GM12878 (cell line): ENCODE measurements at regions not wholly inside any gene's neighbourhood (a gene's known extent, or its start where the extent isn't known, plus 50 kb on each side); places are given as distances from the start of the nearest gene placed in this dataset.

Experiments
- ATAC-seq: fragments of 200-7000 bp; cut with Tn5 transposase; 3 replicates; pipeline ENCODE4 v1.9.1; 2020; ENCODE audit warnings: mild to moderate bottlenecking, moderate library complexity
- BruUV-seq: library from RNA; stranded (reverse); fragments of 400-500 nt; replicated peaks from 2 replicates; lab custom pipeline; 2021; lab: Mats Ljungman, UMichigan
- CTCF ChIA-PET: fragments of 300-600 bp; sonication (Branson Sonifier 250); formaldehyde crosslinking; extraction: SDS; loops from one replicate; lab custom pipeline; 2021; ENCODE audit warnings: inconsistent platforms; lab: Yijun Ruan, JAX
- POLR2A ChIA-PET: fragments of 350-600 bp; formaldehyde crosslinking; extraction: SDS; loops from one replicate; lab custom pipeline; 2021; ENCODE audit warnings: inconsistent platforms; lab: Charles Lee
- RAD21 ChIA-PET: fragments of 300-600 bp; sonication (Branson Sonifier 250); formaldehyde crosslinking; loops from one replicate; lab custom pipeline; 2023; ENCODE audit warnings: antibody characterized with exemption; ENCODE audit not compliant: unreplicated experiment; lab: Charles Lee
- SMC1A ChIA-PET: fragments of 300-600 bp; sonication (Branson Sonifier 250); formaldehyde crosslinking; loops from one replicate; lab custom pipeline; 2023; ENCODE audit not compliant: unreplicated experiment, uncharacterized antibody; lab: Charles Lee
- DNase-seq: peaks from one replicate; pipeline ENCODE4 v3.0.0-alpha.2; 2011; ENCODE audit warnings: low read depth, low spot score
- FAIRE-seq: peaks from 3 replicates; lab custom pipeline; 2011; peaks lifted over from hg19 to GRCh38; lab: Jason Lieb, UNC
- H2AFZ ChIP-seq: 2 replicates; pipeline ENCODE4 v1.6.0; 2011; ENCODE audit warnings: low read depth, low read length, control low read depth; ENCODE audit not compliant: control insufficient read depth
- H3K27ac ChIP-seq: 2 replicates; pipeline ENCODE4 v1.5.1; 2011; ENCODE audit warnings: control low read depth; ENCODE audit not compliant: control insufficient read depth, insufficient read depth
- H3K27me3 ChIP-seq, 2 experiments: replicated peaks in 1 of 2; 2 replicates each; pipeline versions ENCODE4 v1.6.0 to v1.6.1; 2011; ENCODE audit warnings: low read length in 1 of 2; ENCODE audit not compliant: control insufficient read depth in 2 of 2, insufficient read depth in 2 of 2
- H3K36me3 ChIP-seq, 2 experiments: 2 replicates each; pipeline ENCODE4 v1.5.1; 2011; ENCODE audit warnings: low read length in 1 of 2; ENCODE audit not compliant: control insufficient read depth in 2 of 2, insufficient read depth in 2 of 2
- H3K4me1 ChIP-seq: 2 replicates; pipeline ENCODE4 v1.6.1; 2011; ENCODE audit warnings: mild to moderate bottlenecking, low read length, moderate library complexity, mixed read lengths; ENCODE audit not compliant: control insufficient read depth, insufficient read depth
- H3K4me2 ChIP-seq: 2 replicates; pipeline ENCODE4 v1.6.0; 2011; ENCODE audit warnings: control low read depth; ENCODE audit not compliant: control insufficient read depth, insufficient read depth
- H3K4me3 ChIP-seq: fragments of 200-600 bp; sonication (generic); 2 replicates; pipeline ENCODE4 v1.5.1; 2016
- H3K79me2 ChIP-seq: 2 replicates; pipeline ENCODE4 v1.6.0; 2011; ENCODE audit warnings: low read length; ENCODE audit not compliant: control insufficient read depth, insufficient read depth
- H3K9ac ChIP-seq: 2 replicates; pipeline ENCODE4 v1.8.0; 2011; ENCODE audit warnings: low read length, control low read depth, mixed read lengths; ENCODE audit not compliant: control insufficient read depth, insufficient read depth
- H3K9me3 ChIP-seq: replicated peaks from 3 replicates; pipeline ENCODE4 v1.5.1; 2011; ENCODE audit warnings: mild to moderate bottlenecking, low read length; ENCODE audit not compliant: control insufficient read depth, insufficient read depth
- H4K20me1 ChIP-seq: 2 replicates; pipeline ENCODE4 v1.6.0; 2011; ENCODE audit not compliant: control insufficient read depth, insufficient read depth
- CHD2 ChIP-seq: IDR thresholded peaks from 2 replicates; pipeline ENCODE4 v1.6.1; 2011; ENCODE audit warnings: low read depth, low read length, improper control_type of control experiment, borderline replicate concordance
- CREM ChIP-seq: IDR thresholded peaks from 2 replicates; pipeline ENCODE4 v1.6.1; 2014; ENCODE audit warnings: antibody characterized with exemption, low read depth
- FOS ChIP-seq: IDR thresholded peaks from 3 replicates; pipeline ENCODE4 v1.6.1; 2011; ENCODE audit warnings: borderline replicate concordance; ENCODE audit not compliant: insufficient read length; ENCODE audit errors: extremely low read depth
- FOXM1 ChIP-seq: IDR thresholded peaks from 2 replicates; pipeline ENCODE4 v1.6.1; 2012; ENCODE audit warnings: low read depth, mild to moderate bottlenecking, inconsistent platforms, low read length, moderate library complexity
- GABPA ChIP-seq: IDR thresholded peaks from 2 replicates; pipeline ENCODE4 v1.6.1; 2014; ENCODE audit warnings: antibody characterized with exemption, low read depth, mild to moderate bottlenecking, inconsistent platforms
- MTA2 ChIP-seq: fragments of 450-650 bp; IDR thresholded peaks from 2 replicates; pipeline ENCODE4 v1.6.1; 2016; ENCODE audit warnings: low read depth, mild to moderate bottlenecking, moderate library complexity
- MYB ChIP-seq: fragments of 150-350 bp; IDR thresholded peaks from 2 replicates; pipeline ENCODE4 v1.6.1; 2014; ENCODE audit warnings: mild to moderate bottlenecking, low read depth, low read length, borderline replicate concordance
- NRF1 ChIP-seq: conservative IDR thresholded peaks from 2 replicates; pipeline ENCODE4 v1.6.1; 2011; ENCODE audit warnings: mild to moderate bottlenecking, low read depth, low read length, improper control_type of control experiment
- SRF ChIP-seq, 2 experiments: IDR thresholded peaks; 2 replicates each; pipeline ENCODE4 v1.6.1; 2011; ENCODE audit warnings: low read depth in 2 of 2, low read length in 2 of 2, mild to moderate bottlenecking in 1 of 2, moderate library complexity in 1 of 2
- TAF1 ChIP-seq: IDR thresholded peaks from 2 replicates; pipeline ENCODE4 v1.6.1; 2011; ENCODE audit warnings: mild to moderate bottlenecking, low read depth, low read length, borderline replicate concordance
- TCF7 ChIP-seq: IDR thresholded peaks from 2 replicates; pipeline ENCODE4 v1.6.1; 2014; ENCODE audit warnings: antibody characterized with exemption, borderline replicate concordance
- YY1 ChIP-seq: IDR thresholded peaks from 2 replicates; pipeline ENCODE4 v1.6.1; 2011; ENCODE audit warnings: low read depth, mild to moderate bottlenecking, low read length
- ZNF274 ChIP-seq: IDR thresholded peaks from one replicate; pipeline ENCODE4 v1.8.0; 2011; ENCODE audit not compliant: insufficient read length, insufficient read depth
- WGBS: methylation state at CpG from one replicate; pipeline ENCODE4 v1.1.6; 2016; ENCODE audit warnings: low lambda C conversion rate; ENCODE audit not compliant: insufficient replicate concordance, insufficient coverage; ENCODE audit errors: missing lambda C conversion rate; 5-methylcytosine and 5-hydroxymethylcytosine counted together
- in situ Hi-C: fragments of 300-500 bp; cut with MboI; formaldehyde crosslinking; loops from 9 replicates; pipeline ENCODE4 v1.14.3; 2018; ENCODE audit warnings: mixed read lengths
- intact Hi-C: fragments of 100-400 bp; cut with micrococcal nuclease; formaldehyde crosslinking; loops from one replicate; pipeline ENCODE4 v1.14.2; 2022; ENCODE audit not compliant: unreplicated experiment
- TF ChIP-seq, protein P1 (sequence below): fragments of 150-350 bp; IDR thresholded peaks from 2 replicates; pipeline ENCODE4 v1.6.1; 2014; ENCODE audit warnings: mild to moderate bottlenecking, low read depth, low read length
- TF ChIP-seq, protein P2 (sequence below): IDR thresholded peaks from 2 replicates; pipeline ENCODE4 v1.6.1; 2011; ENCODE audit warnings: borderline replicate concordance, low read depth, mild to moderate bottlenecking, moderate library complexity, mixed read lengths, low read length; ENCODE audit not compliant: insufficient read depth; ENCODE audit errors: extremely low read length
- TF ChIP-seq, protein P3 (sequence below): fragments of 450-650 bp; formaldehyde crosslinking; IDR thresholded peaks from 2 replicates; pipeline ENCODE4 v1.5.0; 2022; ENCODE audit warnings: mild to moderate bottlenecking, missing genetic modification characterization
- TF ChIP-seq, protein P4 (sequence below): fragments of 450-650 bp; IDR thresholded peaks from 2 replicates; pipeline ENCODE4 v1.6.1; 2016; ENCODE audit warnings: mild to moderate bottlenecking

DNA sequence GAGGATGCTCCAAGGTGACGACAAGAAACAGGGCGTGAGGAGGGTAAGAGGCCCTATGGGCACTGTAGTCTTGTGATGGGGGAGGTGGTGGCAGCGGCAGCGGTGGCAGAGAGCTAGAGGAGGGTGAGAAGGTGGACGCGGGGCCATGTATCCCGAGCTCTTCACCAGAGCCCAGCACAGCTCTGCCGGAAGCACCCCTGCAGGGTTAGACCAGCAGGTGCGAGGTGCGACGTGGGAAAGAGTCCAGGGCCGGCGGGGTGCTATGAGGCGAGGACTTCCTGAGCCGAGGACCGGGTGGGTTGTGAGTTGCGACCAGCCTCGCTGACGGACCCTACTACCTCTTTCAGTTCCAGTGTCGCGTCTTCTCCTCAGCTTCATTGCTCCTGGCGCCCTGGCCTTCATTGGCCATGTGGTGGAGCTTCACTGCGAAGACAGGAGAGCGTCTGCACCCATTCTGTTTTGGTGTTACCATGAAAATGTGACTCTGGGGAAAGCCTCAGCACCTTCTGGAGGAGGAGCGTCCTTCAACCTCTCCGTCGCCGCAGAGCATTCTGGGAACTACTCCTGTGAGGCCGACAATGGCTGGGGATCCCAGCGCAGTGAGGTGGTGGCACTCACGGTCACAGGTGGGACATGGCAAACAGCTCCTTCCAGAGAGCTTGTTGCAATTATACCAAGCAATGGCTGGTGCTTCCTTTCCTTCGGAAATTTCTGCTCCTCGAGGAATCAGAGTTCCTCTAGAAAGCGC lies 67.9 kb upstream of the KIRREL1 start:
- RAD21 ChIA-PET = no interaction called here
- Histone ChIP-seq H3K27ac (no peak overlapping the region), H3K79me2 (no peaks in the 10 kb centered on the region), H3K9me3 (no peaks in the 10 kb centered on the region; the same call in 2 of the 3 replicates), H3K4me1 (no peaks in the 10 kb centered on the region), H3K4me3 (no peak overlapping the region), H3K36me3 (no peaks in the 10 kb centered on the region), H3K4me2 (no peak overlapping the region), H4K20me1 (no peaks in the 10 kb centered on the region), H2AFZ (no peak overlapping the region), H3K9ac (no peak overlapping the region), H3K27me3 (no peaks in the 10 kb centered on the region; a peak in 1 of 4 replicates)
- SMC1A ChIA-PET = no interaction called here
- CTCF ChIA-PET = no interaction called here
- in situ Hi-C loops (no loop called here), intact Hi-C loops (no loop called here)
- BruUV-seq = no TSS peak
- POLR2A ChIA-PET = no interaction called here
- DNase-seq (no peak), ATAC-seq (no peak), FAIRE-seq (no peak)
- 62% methylated on average over 34 of the region's 34 CpGs for WGBS
- TF ChIP-seq YY1 = no peak
- no peak for TF ChIP-seq TCF7
- TF ChIP-seq, protein P1, sequence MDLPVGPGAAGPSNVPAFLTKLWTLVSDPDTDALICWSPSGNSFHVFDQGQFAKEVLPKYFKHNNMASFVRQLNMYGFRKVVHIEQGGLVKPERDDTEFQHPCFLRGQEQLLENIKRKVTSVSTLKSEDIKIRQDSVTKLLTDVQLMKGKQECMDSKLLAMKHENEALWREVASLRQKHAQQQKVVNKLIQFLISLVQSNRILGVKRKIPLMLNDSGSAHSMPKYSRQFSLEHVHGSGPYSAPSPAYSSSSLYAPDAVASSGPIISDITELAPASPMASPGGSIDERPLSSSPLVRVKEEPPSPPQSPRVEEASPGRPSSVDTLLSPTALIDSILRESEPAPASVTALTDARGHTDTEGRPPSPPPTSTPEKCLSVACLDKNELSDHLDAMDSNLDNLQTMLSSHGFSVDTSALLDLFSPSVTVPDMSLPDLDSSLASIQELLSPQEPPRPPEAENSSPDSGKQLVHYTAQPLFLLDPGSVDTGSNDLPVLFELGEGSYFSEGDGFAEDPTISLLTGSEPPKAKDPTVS = no peak
- TF ChIP-seq CHD2 = no peak
- TF ChIP-seq SRF (IDR thresholded peaks at IDR 0.05; ENCODE audit: low read depth in 2 of 2, low read length in 2 of 2) = no peak
- TF ChIP-seq GABPA = no peak
- no peak for TF ChIP-seq MYB
- TF ChIP-seq, protein P2, sequence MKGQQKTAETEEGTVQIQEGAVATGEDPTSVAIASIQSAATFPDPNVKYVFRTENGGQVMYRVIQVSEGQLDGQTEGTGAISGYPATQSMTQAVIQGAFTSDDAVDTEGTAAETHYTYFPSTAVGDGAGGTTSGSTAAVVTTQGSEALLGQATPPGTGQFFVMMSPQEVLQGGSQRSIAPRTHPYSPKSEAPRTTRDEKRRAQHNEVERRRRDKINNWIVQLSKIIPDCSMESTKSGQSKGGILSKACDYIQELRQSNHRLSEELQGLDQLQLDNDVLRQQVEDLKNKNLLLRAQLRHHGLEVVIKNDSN = no peak
- no peak for TF ChIP-seq TAF1
- no peak for TF ChIP-seq MTA2
- TF ChIP-seq CREM = no peak
- TF ChIP-seq, protein P3, sequence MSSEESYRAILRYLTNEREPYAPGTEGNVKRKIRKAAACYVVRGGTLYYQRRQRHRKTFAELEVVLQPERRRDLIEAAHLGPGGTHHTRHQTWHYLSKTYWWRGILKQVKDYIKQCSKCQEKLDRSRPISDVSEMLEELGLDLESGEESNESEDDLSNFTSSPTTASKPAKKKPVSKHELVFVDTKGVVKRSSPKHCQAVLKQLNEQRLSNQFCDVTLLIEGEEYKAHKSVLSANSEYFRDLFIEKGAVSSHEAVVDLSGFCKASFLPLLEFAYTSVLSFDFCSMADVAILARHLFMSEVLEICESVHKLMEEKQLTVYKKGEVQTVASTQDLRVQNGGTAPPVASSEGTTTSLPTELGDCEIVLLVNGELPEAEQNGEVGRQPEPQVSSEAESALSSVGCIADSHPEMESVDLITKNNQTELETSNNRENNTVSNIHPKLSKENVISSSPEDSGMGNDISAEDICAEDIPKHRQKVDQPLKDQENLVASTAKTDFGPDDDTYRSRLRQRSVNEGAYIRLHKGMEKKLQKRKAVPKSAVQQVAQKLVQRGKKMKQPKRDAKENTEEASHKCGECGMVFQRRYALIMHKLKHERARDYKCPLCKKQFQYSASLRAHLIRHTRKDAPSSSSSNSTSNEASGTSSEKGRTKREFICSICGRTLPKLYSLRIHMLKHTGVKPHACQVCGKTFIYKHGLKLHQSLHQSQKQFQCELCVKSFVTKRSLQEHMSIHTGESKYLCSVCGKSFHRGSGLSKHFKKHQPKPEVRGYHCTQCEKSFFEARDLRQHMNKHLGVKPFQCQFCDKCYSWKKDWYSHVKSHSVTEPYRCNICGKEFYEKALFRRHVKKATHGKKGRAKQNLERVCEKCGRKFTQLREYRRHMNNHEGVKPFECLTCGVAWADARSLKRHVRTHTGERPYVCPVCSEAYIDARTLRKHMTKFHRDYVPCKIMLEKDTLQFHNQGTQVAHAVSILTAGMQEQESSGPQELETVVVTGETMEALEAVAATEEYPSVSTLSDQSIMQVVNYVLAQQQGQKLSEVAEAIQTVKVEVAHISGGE (CRISPR knock-in tag) = no peak
- no peak for TF ChIP-seq FOXM1
- no peak for TF ChIP-seq ZNF274
- TF ChIP-seq, protein P4, sequence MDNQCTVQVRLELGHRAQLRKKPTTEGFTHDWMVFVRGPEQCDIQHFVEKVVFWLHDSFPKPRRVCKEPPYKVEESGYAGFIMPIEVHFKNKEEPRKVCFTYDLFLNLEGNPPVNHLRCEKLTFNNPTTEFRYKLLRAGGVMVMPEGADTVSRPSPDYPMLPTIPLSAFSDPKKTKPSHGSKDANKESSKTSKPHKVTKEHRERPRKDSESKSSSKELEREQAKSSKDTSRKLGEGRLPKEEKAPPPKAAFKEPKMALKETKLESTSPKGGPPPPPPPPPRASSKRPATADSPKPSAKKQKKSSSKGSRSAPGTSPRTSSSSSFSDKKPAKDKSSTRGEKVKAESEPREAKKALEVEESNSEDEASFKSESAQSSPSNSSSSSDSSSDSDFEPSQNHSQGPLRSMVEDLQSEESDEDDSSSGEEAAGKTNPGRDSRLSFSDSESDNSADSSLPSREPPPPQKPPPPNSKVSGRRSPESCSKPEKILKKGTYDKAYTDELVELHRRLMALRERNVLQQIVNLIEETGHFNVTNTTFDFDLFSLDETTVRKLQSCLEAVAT = no peak
- no peak for TF ChIP-seq NRF1
- no peak for TF ChIP-seq FOS
